Dedifferentiated amniotic fluid mesenchymal stem cell (primary cell): ENCODE measurements at regions not wholly inside any gene's neighbourhood (a gene's known extent, or its start where the extent isn't known, plus 50 kb on each side); places are given as distances from the start of the nearest gene placed in this dataset.
"Not testable (repeated sequence)": the region's sequence is repeated elsewhere in the genome, so short reads cannot be mapped to it uniquely, and the experiment has no call there.

Experiments used
- DNase-seq: peaks from one replicate; pipeline ENCODE4 v3.0.0-alpha.2; 2016; ENCODE audit errors: extremely low spot score

- no peak for DNase-seq
Measured at GRCh38 chr7:94311515-94311914, 83.2 kb upstream of the COL1A2 start.

GRCh38 chr7:94313926-94314325 lies 80.8 kb upstream of the COL1A2 start:
- DNase-seq, result no peak

GRCh38 chr7:94314413-94315410 lies 80.0 kb upstream of the COL1A2 start:
- DNase-seq, result no peak

GRCh38 chr7:94321138-94321537 lies 73.6 kb upstream of the COL1A2 start:
- not testable (repeated sequence) for DNase-seq

GRCh38 chr7:94323844-94324243 lies 70.9 kb upstream of the COL1A2 start:
- DNase-seq, result no peak

GRCh38 chr7:94324380-94325121 lies 70.1 kb upstream of the COL1A2 start:
- DNase-seq, result peak; percentile 84

- DNase-seq, result no peak
Measured at GRCh38 chr7:94325122-94325475, 69.6 kb upstream of the COL1A2 start.

GRCh38 chr7:94330269-94331020 lies 64.2 kb upstream of the COL1A2 start:
- no peak for DNase-seq

- no peak for DNase-seq
Measured at GRCh38 chr7:94332571-94332970, 62.1 kb upstream of the COL1A2 start.

- DNase-seq, result no peak
Measured at GRCh38 chr7:94333810-94334209, 60.9 kb upstream of the COL1A2 start.

- no peak for DNase-seq
Measured at GRCh38 chr7:94335586-94335985, 59.1 kb upstream of the COL1A2 start.

- DNase-seq, result no peak
Measured at GRCh38 chr7:94336009-94336408, 58.7 kb upstream of the COL1A2 start.

GRCh38 chr7:94338921-94339371 lies 55.7 kb upstream of the COL1A2 start:
- no peak for DNase-seq

GRCh38 chr7:94344826-94345225 lies 49.9 kb upstream of the COL1A2 start:
- peak; percentile 33 for DNase-seq
